Stomach (tissue), 8 donors: ENCODE measurements at regions not wholly inside any gene's neighbourhood (a gene's known extent, or its start where the extent isn't known, plus 50 kb on each side); places are given as distances from the start of the nearest gene placed in this dataset.

Experiments used
- DNase-seq, 2 donors: peaks; one replicate each; pipeline versions ENCODE4 v3.0.0 to v3.0.0-alpha.2; 2013 to 2019
- H3K27ac ChIP-seq, 5 donors: fragments of 200-600 bp in 4 of 5; sonication (generic) in 4 of 5; one replicate each; pipeline ENCODE4 v1.5.1; 2013 to 2019; ENCODE audit warnings: mild to moderate bottlenecking in 1 of 5, moderate library complexity in 1 of 5
- H3K27me3 ChIP-seq, 3 donors: fragments of 200-600 bp; sonication (generic); one replicate each; pipeline ENCODE4 v1.5.1; 2017 to 2019; ENCODE audit warnings: mixed run types in 1 of 3
- H3K36me3 ChIP-seq, 4 donors: fragments of 200-600 bp; sonication (generic); 1 replicate in 3 of 4; 2 replicates in 1 of 4; pipeline ENCODE4 v1.5.1; 2016 to 2019
- H3K4me1 ChIP-seq, 4 donors: fragments of 200-600 bp; sonication (generic); one replicate each; pipeline ENCODE4 v1.5.1; 2016 to 2019
- H3K4me3 ChIP-seq, 4 donors: fragments of 200-600 bp; sonication (generic) in 3 of 4; one replicate each; pipeline ENCODE4 v1.5.1; 2016 to 2019; ENCODE audit warnings: mild to moderate bottlenecking in 1 of 4
- H3K9me3 ChIP-seq, 4 donors: fragments of 200-600 bp; sonication (generic); one replicate each; pipeline ENCODE4 v1.5.1; 2016 to 2019
- CTCF ChIP-seq, 7 experiments: fragments of 450-650 bp in 4 of 7; fragments of 200-600 bp in 3 of 7; sonication (generic) in 3 of 7; IDR thresholded peaks; one replicate each; pipeline ENCODE4 v1.5.1; 2016 to 2019; ENCODE audit warnings: antibody characterized with exemption in 7 of 7, control low read depth in 2 of 7, mild to moderate bottlenecking in 1 of 7
- EP300 ChIP-seq: sonication (generic); formaldehyde crosslinking; IDR thresholded peaks from one replicate; pipeline ENCODE4 v1.6.1; 2017; ENCODE audit warnings: antibody characterized with exemption
- POLR2A ChIP-seq, 4 donors: fragments of 450-650 bp; IDR thresholded peaks; one replicate each; pipeline ENCODE4 v1.6.1; 2016; ENCODE audit warnings: antibody characterized with exemption in 4 of 4, control low read depth in 2 of 4, mild to moderate bottlenecking in 1 of 4, moderate library complexity in 1 of 4
- POLR2AphosphoS5 ChIP-seq, 3 donors: sonication (generic); formaldehyde crosslinking; IDR thresholded peaks; one replicate each; pipeline ENCODE4 v1.6.1; 2016; ENCODE audit warnings: antibody characterized with exemption in 3 of 3
- WGBS, 5 donors: extraction: QIAGEN DNeasy Blood & Tissue Kit in 3 of 5; methylation state at CpG; one replicate each; pipeline versions ENCODE4 v1.1.5 to v1.1.7; 2013 to 2018; 5-methylcytosine and 5-hydroxymethylcytosine counted together
- intact Hi-C: fragments of 100-400 bp; cut with DNase I; formaldehyde crosslinking; loops from one replicate; pipeline ENCODE4 v1.15.1; 2023; ENCODE audit warnings: low total_unique reads
- donor health status: healthy with polysubstance abuse.
- donor health status: Bipolar disorder and iron deficiency.
- donor health status: healthy.

DNA sequence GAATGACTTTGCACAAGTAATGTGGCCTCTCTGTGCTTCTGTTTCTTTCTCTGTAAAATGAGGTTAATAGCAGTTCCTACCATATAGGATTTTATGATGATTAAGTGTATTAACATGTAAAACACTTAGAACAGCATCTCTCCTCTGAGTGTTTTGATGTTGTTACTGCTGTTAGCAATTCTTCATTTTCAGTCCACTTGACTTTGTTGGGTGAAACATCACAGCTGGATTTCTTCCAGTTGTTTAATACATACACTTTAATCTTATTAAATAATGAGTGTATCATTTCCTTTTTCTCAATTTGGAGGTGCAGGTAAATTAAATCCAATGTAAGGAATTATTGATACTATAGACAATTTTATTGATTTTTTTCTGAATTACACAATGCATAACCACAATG lies 113.6 kb downstream of the KDR start:
- no peaks in the 10 kb centered on the region for H3K9me3 ChIP-seq

DNA sequence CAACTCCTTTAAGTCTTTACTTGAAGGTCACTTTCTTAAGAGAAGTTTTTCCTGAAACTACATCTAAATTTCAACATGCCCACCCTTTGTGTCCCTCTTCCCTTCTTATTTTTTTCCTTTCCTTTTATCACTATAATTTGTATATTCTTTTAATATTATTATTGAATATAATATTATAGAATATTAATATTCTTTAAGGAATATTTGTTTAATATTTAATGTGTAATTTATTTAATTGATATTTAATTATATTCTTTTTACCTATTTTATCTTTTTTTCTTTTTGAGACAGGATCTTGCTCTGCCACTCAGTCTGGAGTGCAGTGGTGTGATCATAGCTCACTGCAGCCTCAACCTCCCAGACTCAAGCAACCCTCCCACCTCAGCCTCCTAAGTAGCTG lies 114.8 kb downstream of the KDR start:
- H3K4me1 ChIP-seq: peaks cover 0 to 5% (median 0%) of the 10 kb centered on the region in 4 donors
- DNase-seq: no peak
- H3K27ac ChIP-seq: no peak overlapping the region
- H3K36me3 ChIP-seq: no peaks in the 10 kb centered on the region
- intact Hi-C loops: no loop called here
- H3K27me3 ChIP-seq: no peaks in the 10 kb centered on the region
- no peak overlapping the region for H3K4me3 ChIP-seq
- no peaks in the 10 kb centered on the region for H3K9me3 ChIP-seq
- TF ChIP-seq CTCF (IDR thresholded peaks at IDR 0.05): no peak
- TF ChIP-seq EP300: no peak
- no peak for TF ChIP-seq POLR2A (IDR thresholded peaks at IDR 0.05)
- no peak for TF ChIP-seq POLR2AphosphoS5 (IDR thresholded peaks at IDR 0.05)

More for the DNA sequence above, 113.6 kb downstream of the KDR start:
- no peak for TF ChIP-seq POLR2AphosphoS5 (IDR thresholded peaks at IDR 0.05)
- no peak for TF ChIP-seq EP300
- no peak for TF ChIP-seq CTCF (IDR thresholded peaks at IDR 0.05)
- no peak for TF ChIP-seq POLR2A (IDR thresholded peaks at IDR 0.05)
- DNase-seq: no peak
- Histone ChIP-seq H3K36me3 (no peaks in the 10 kb centered on the region), H3K27me3 (no peaks in the 10 kb centered on the region), H3K4me1 (peaks cover 0 to 5% (median 0%) of the 10 kb centered on the region in 4 donors), H3K27ac (no peak overlapping the region), H3K4me3 (no peak overlapping the region)
- intact Hi-C loops: no loop called here

- DNase-seq: peak in 1 of 2 donors; percentile 57
- Histone ChIP-seq H3K4me1 (peaks cover 0 to 5% (median 0%) of the 10 kb centered on the region in 4 donors), H3K27ac (no peak overlapping the region), H3K27me3 (no peaks in the 10 kb centered on the region), H3K9me3 (no peaks in the 10 kb centered on the region), H3K4me3 (no peak overlapping the region), H3K36me3 (no peaks in the 10 kb centered on the region)
- intact Hi-C loops: no loop called here
- TF ChIP-seq POLR2A (IDR thresholded peaks at IDR 0.05) (no peak), CTCF (IDR thresholded peaks at IDR 0.05) (peak in 1 of 7 experiments; percentile 21), EP300 (no peak), POLR2AphosphoS5 (IDR thresholded peaks at IDR 0.05) (no peak)
- WGBS, 5 donors: 67 to 74% (median 70%) methylated on average over 19 to 20 of the region's 20 CpGs
Measured at GRCh38 chr4:55008166-55009056, 117.0 kb downstream of the KDR start.

- Histone ChIP-seq H3K27me3 (no peaks in the 10 kb centered on the region), H3K4me1 (peaks cover 0 to 6% (median 2%) of the 10 kb centered on the region in 4 donors), H3K9me3 (no peaks in the 10 kb centered on the region), H3K36me3 (no peaks in the 10 kb centered on the region), H3K4me3 (no peak overlapping the region), H3K27ac (no peak overlapping the region)
- 80 to 93% (median 89%) methylated on average over 2 of the region's 2 CpGs for WGBS, 5 donors
- intact Hi-C loops: no loop called here
- DNase-seq: no peak
- TF ChIP-seq POLR2AphosphoS5 (IDR thresholded peaks at IDR 0.05) (no peak), POLR2A (IDR thresholded peaks at IDR 0.05) (no peak), CTCF (IDR thresholded peaks at IDR 0.05) (no peak)
Measured at GRCh38 chr4:55005910-55006309, 119.5 kb downstream of the KDR start.
